ENCODE measurements at regions not wholly inside any gene's neighbourhood (a gene's known extent, or its start where the extent isn't known, plus 50 kb on each side); places are given as distances from the start of the nearest gene placed in this dataset.

- TF ChIP-seq HOXD13 (CRISPR knock-in tag; IDR thresholded peaks at IDR 0.05; ENCODE audit: borderline replicate concordance) (no peak), RBAK (tag by site-specific recombination; IDR thresholded peaks at IDR 0.05) (no peak), ZNF645 (tag by site-specific recombination; IDR thresholded peaks at IDR 0.05) (no peak), HOXC10 (CRISPR knock-in tag; IDR thresholded peaks at IDR 0.05) (no peak), ZNF416 (tag by site-specific recombination; IDR thresholded peaks at IDR 0.05) (no peak), ZNF114 (tag by site-specific recombination; IDR thresholded peaks at IDR 0.05) (no peak)
These were observed 260.7 kb upstream of the RIOK2 start (continued) for GRCh38 chr5:97443740-97444139.

- Histone ChIP-seq H3K9me3 (ENCODE audit: control insufficient read depth, insufficient read depth, low read depth, low read length) (no peaks in the 10 kb centered on the region), H3K4me3 (ENCODE audit: low read depth, low read length) (no peak overlapping the region), H3K4me1 (ENCODE audit: control insufficient read depth, insufficient read depth, low read length) (no peaks in the 10 kb centered on the region), H3K27ac (ENCODE audit: extremely low read depth, low read depth, low read length) (no peak overlapping the region), H3K36me3 (ENCODE audit: control insufficient read depth in 2 of 2, insufficient read depth in 1 of 2, low read length in 2 of 2) (no peaks in the 10 kb centered on the region)
- POLR2A ChIA-PET = no interaction called here
- CTCF ChIA-PET = no interaction called here
- no peak for TF ChIP-seq ZNF548 (tag by site-specific recombination; IDR thresholded peaks at IDR 0.05)
- TF ChIP-seq GLIS2 (tag by site-specific recombination; IDR thresholded peaks at IDR 0.05) = no peak
These were observed 266.1 kb upstream of the RIOK2 start for GRCh38 chr5:97449172-97449571.

- POLR2A ChIA-PET = no interaction called here
- TF ChIP-seq ZNF302 (tag by site-specific recombination; IDR thresholded peaks at IDR 0.05; ENCODE audit: low read depth) (no peak), ZNF639 (tag by site-specific recombination; IDR thresholded peaks at IDR 0.05) (no peak), ZNF311 (tag by site-specific recombination; IDR thresholded peaks at IDR 0.05; ENCODE audit: borderline replicate concordance) (no peak), ZNF580 (tag by site-specific recombination; IDR thresholded peaks at IDR 0.05) (no peak), ZNF2 (tag by site-specific recombination; IDR thresholded peaks at IDR 0.05) (no peak), ZBTB44 (tag by site-specific recombination; IDR thresholded peaks at IDR 0.05) (no peak), ZNF707 (tag by site-specific recombination; IDR thresholded peaks at IDR 0.05) (no peak), ZNF529 (tag by site-specific recombination; IDR thresholded peaks at IDR 0.05; ENCODE audit: insufficient replicate concordance) (no peak)
- no peaks in the 10 kb centered on the region for H3K4me1 ChIP-seq (ENCODE audit: control insufficient read depth, insufficient read depth, low read length)
- H3K36me3 ChIP-seq (ENCODE audit: control insufficient read depth in 2 of 2, insufficient read depth in 1 of 2, low read length in 2 of 2) = no peaks in the 10 kb centered on the region
- no peak overlapping the region for H3K4me3 ChIP-seq (ENCODE audit: low read depth, low read length)
- CTCF ChIA-PET = no interaction called here
- H3K9me3 ChIP-seq (ENCODE audit: control insufficient read depth, insufficient read depth, low read depth, low read length) = no peaks in the 10 kb centered on the region
- no peak overlapping the region for H3K27ac ChIP-seq (ENCODE audit: extremely low read depth, low read depth, low read length)
These were observed 269.6 kb upstream of the RIOK2 start for GRCh38 chr5:97452646-97453045.

GRCh38 chr5:97453263-97453662 lies 270.2 kb upstream of the RIOK2 start:
- POLR2A ChIA-PET = no interaction called here
- no peaks in the 10 kb centered on the region for H3K36me3 ChIP-seq (ENCODE audit: control insufficient read depth in 2 of 2, insufficient read depth in 1 of 2, low read length in 2 of 2)
- no peaks in the 10 kb centered on the region for H3K9me3 ChIP-seq (ENCODE audit: control insufficient read depth, insufficient read depth, low read depth, low read length)
- H3K4me3 ChIP-seq (ENCODE audit: low read depth, low read length) = no peak overlapping the region
- TF ChIP-seq ZXDB (tag by site-specific recombination; IDR thresholded peaks at IDR 0.05) = no peak
- no peak for TF ChIP-seq ZNF830 (tag by site-specific recombination; IDR thresholded peaks at IDR 0.05; ENCODE audit: low read depth)
- no peak for TF ChIP-seq ZBTB11 (tag by site-specific recombination; conservative IDR thresholded peaks at IDR 0.05; ENCODE audit: low read depth)
- no peak for TF ChIP-seq ZNF677 (tag by site-specific recombination; IDR thresholded peaks at IDR 0.05)
- TF ChIP-seq ZSCAN4 (tag by site-specific recombination; IDR thresholded peaks at IDR 0.05) = no peak
- no peak for TF ChIP-seq MZF1 (tag by site-specific recombination; IDR thresholded peaks at IDR 0.05; ENCODE audit: borderline replicate concordance)
- no peak for TF ChIP-seq ZNF423 (tag by site-specific recombination; IDR thresholded peaks at IDR 0.05)
- no peaks in the 10 kb centered on the region for H3K4me1 ChIP-seq (ENCODE audit: control insufficient read depth, insufficient read depth, low read length)
- CTCF ChIA-PET = no interaction called here
- H3K27ac ChIP-seq (ENCODE audit: extremely low read depth, low read depth, low read length) = no peak overlapping the region
